ENCODE measurements at regions not wholly inside any gene's neighbourhood (a gene's known extent, or its start where the extent isn't known, plus 50 kb on each side); places are given as distances from the start of the nearest gene placed in this dataset.

GRCh38 chr9:107626118-107626517, 136.5 kb upstream of the KLF4 start:
- TF ChIP-seq CTCF (optimal IDR thresholded peaks at IDR 0.05 in 1 of 3, IDR thresholded peaks at IDR 0.05 in 1 of 3, conservative IDR thresholded peaks at IDR 0.05 in 1 of 3; ENCODE audit: extremely low read depth in 1 of 3, insufficient read depth in 2 of 3, low read length in 3 of 3) (no peak), EZH2 (IDR thresholded peaks at IDR 0.05; ENCODE audit: low read length) (no peak)

Measured in keratinocyte (primary cell).